ENCODE measurements at regions not wholly inside any gene's neighbourhood (a gene's known extent, or its start where the extent isn't known, plus 50 kb on each side); places are given as distances from the start of the nearest gene placed in this dataset.

GRCh38 chr6:40325791-40326190 is 261.4 kb downstream of the LRFN2 start:
- CTCF ChIA-PET, result no interaction called here
- WGBS, 2 experiments (ENCODE audit: extremely low coverage in 2 of 2, insufficient read length in 1 of 2), result 17% methylated on average over 1 of the region's 3 CpGs; no CpG with 5 or more reads in 1 of the 2 experiments

More at GRCh38 chr6:40325791-40326190, 261.4 kb downstream of the LRFN2 start:
- dilution Hi-C loops (cut with HindIII; ENCODE audit: low sequenced_read_pairs, unreplicated experiment) (no loop called here), intact Hi-C loops (cut with micrococcal nuclease) (no loop called here), in situ Hi-C loops (cut with MboI; ENCODE audit: low sequenced_read_pairs) (no loop called here)
- Histone ChIP-seq H3K27ac (ENCODE audit: insufficient read depth, low read length) (no peak overlapping the region), H4K8ac (ENCODE audit: low read depth in 2 of 2, low read length in 2 of 2) (no peak overlapping the region), H4K20me1 (ENCODE audit: insufficient read depth, low read length) (no peaks in the 10 kb centered on the region), H2AK5ac (ENCODE audit: low read depth, low read length) (no peak overlapping the region), H3K36me3 (ENCODE audit: control insufficient read depth, insufficient read depth, low read length) (no peaks in the 10 kb centered on the region), H3K27me3 (ENCODE audit: control insufficient read depth, insufficient read depth, low read length) (peaks cover 1% of the 10 kb centered on the region; the same call in 1 of the 2 replicates), H3K79me1 (ENCODE audit: low read depth in 1 of 2, low read length in 2 of 2) (no peaks in the 10 kb centered on the region), H2BK15ac (ENCODE audit: low read depth, low read length) (no peak overlapping the region), H3K18ac (ENCODE audit: low read depth, low read length) (no peak overlapping the region), H3K23ac (ENCODE audit: low read depth, low read length) (no peak overlapping the region), H4K91ac (ENCODE audit: insufficient read depth, low read depth, low read length) (no peak overlapping the region), H3K9ac (ENCODE audit: low read depth, low read length) (no peak overlapping the region), H3K9me3 (ENCODE audit: control insufficient read depth, insufficient read depth, low read length) (no peaks in the 10 kb centered on the region), H2BK20ac (ENCODE audit: low read depth, low read length) (no peak overlapping the region), H3K14ac (replicated peaks; ENCODE audit: low read depth, low read length) (no peak overlapping the region), H2BK5ac (ENCODE audit: low read depth, low read length, poor library complexity, severe bottlenecking) (no peak overlapping the region), H2BK120ac (ENCODE audit: low read depth, low read length) (no peak overlapping the region), H4K5ac (ENCODE audit: low read depth, low read length) (no peak overlapping the region), H2AK9ac (replicated peaks; ENCODE audit: low read depth, low read length, poor library complexity) (no peak overlapping the region), H3K4ac (ENCODE audit: low read depth, low read length) (no peak overlapping the region), H3K9me1 (ENCODE audit: insufficient read depth, low read length) (no peaks in the 10 kb centered on the region), H3K4me3 (ENCODE audit: insufficient read depth, low read depth, low read length) (no peak overlapping the region), H2AFZ (replicated peaks; ENCODE audit: low read length, poor library complexity) (no peak overlapping the region), H3K4me2 (ENCODE audit: low read depth, low read length) (no peak overlapping the region), H3K56ac (ENCODE audit: extremely low read depth, insufficient read depth, low read length) (no peak overlapping the region), H3K4me1 (ENCODE audit: control insufficient read depth, insufficient read depth, low read length) (no peaks in the 10 kb centered on the region)
- ATAC-seq (ENCODE audit: low read depth) (no peak), DNase-seq (no peak)
- no peak for TF ChIP-seq USF2 (IDR thresholded peaks at IDR 0.05; ENCODE audit: low read depth, low read length)
- TF ChIP-seq CHD1 (IDR thresholded peaks at IDR 0.05; ENCODE audit: low read depth, low read length), result no peak
- TF ChIP-seq MXI1 (IDR thresholded peaks at IDR 0.05; ENCODE audit: borderline replicate concordance, low read depth, low read length), result no peak
- no peak for TF ChIP-seq RCOR1 (IDR thresholded peaks at IDR 0.05; ENCODE audit: insufficient replicate concordance, low read length)
- TF ChIP-seq CEBPB (IDR thresholded peaks at IDR 0.05; ENCODE audit: low read depth, low read length), result no peak
- TF ChIP-seq BHLHE40 (IDR thresholded peaks at IDR 0.05; ENCODE audit: low read depth, low read length), result no peak
- TF ChIP-seq MAZ (IDR thresholded peaks at IDR 0.05; ENCODE audit: borderline replicate concordance, low read depth, low read length), result no peak
- TF ChIP-seq POLR2A (IDR thresholded peaks at IDR 0.05; ENCODE audit: low read depth, low read length), result no peak
- no peak for TF ChIP-seq SMC3 (IDR thresholded peaks at IDR 0.05; ENCODE audit: low read depth, low read length)
- TF ChIP-seq CTCF (conservative IDR thresholded peaks at IDR 0.05; ENCODE audit: low read depth, low read length), result no peak
- no peak for TF ChIP-seq NFE2L2 (IDR thresholded peaks at IDR 0.05; ENCODE audit: low read depth, low read length)
- TF ChIP-seq RAD21 (IDR thresholded peaks at IDR 0.05; ENCODE audit: low read length), result no peak
- TF ChIP-seq RFX5 (IDR thresholded peaks at IDR 0.05; ENCODE audit: low read depth, low read length), result no peak
- no peak for TF ChIP-seq ELK1 (IDR thresholded peaks at IDR 0.05; ENCODE audit: borderline replicate concordance, low read depth, low read length)
- no peak for TF ChIP-seq FOS (IDR thresholded peaks at IDR 0.05; ENCODE audit: low read depth, low read length)
- no peak for TF ChIP-seq MAFK (IDR thresholded peaks at IDR 0.05; ENCODE audit: low read depth, low read length)
- POLR2A ChIA-PET (ENCODE audit: unreplicated experiment), result no interaction called here
- BruUV-seq (replicated peaks), result no TSS peak

Measured in IMR-90 (cell line).